ENCODE measurements at regions not wholly inside any gene's neighbourhood (a gene's known extent, or its start where the extent isn't known, plus 50 kb on each side); places are given as distances from the start of the nearest gene placed in this dataset.

GRCh38 chr11:104761511-104761910 lies 136.7 kb downstream of the CASP12 start:
- Histone ChIP-seq H3K27ac (no peak overlapping the region), H3K4me3 (no peak overlapping the region), H3K9me3 (peaks cover 0 to 5% of the 10 kb centered on the region in 2 donors), H3K36me3 (no peaks in the 10 kb centered on the region), H3K4me1 (no peaks in the 10 kb centered on the region), H3K27me3 (no peaks in the 10 kb centered on the region)
- DNase-seq, result no peak
- intact Hi-C loops (cut with DNase I), result no loop called here
- ATAC-seq, result no peak
- no peak for TF ChIP-seq CTCF (IDR thresholded peaks at IDR 0.05)

GRCh38 chr11:104759464-104759863 lies 138.8 kb downstream of the CASP12 start:
- Histone ChIP-seq H3K4me1 (no peaks in the 10 kb centered on the region), H3K27me3 (no peaks in the 10 kb centered on the region), H3K4me3 (no peak overlapping the region), H3K36me3 (no peaks in the 10 kb centered on the region), H3K27ac (no peak overlapping the region), H3K9me3 (peaks cover 0 to 5% of the 10 kb centered on the region in 2 donors)
- ATAC-seq (no peak), DNase-seq (no peak)
- intact Hi-C loops (cut with DNase I), result no loop called here
- no peak for TF ChIP-seq CTCF (IDR thresholded peaks at IDR 0.05)

- intact Hi-C loops (cut with DNase I), result no loop called here
Observed at GRCh38 chr11:104738918-104739317, 159.3 kb downstream of the CASP12 start.

GRCh38 chr11:104738208-104738607 lies 160.1 kb downstream of the CASP12 start:
- ATAC-seq, result no peak

More at GRCh38 chr11:104738918-104739317, 159.3 kb downstream of the CASP12 start:
- no peaks in the 10 kb centered on the region for H3K36me3 ChIP-seq
- ATAC-seq, result no peak
- H3K4me3 ChIP-seq, result no peak overlapping the region
- H3K27me3 ChIP-seq, result no peaks in the 10 kb centered on the region
- H3K9me3 ChIP-seq, result no peaks in the 10 kb centered on the region
- DNase-seq, result no peak
- peaks cover 0 to 6% of the 10 kb centered on the region in 2 donors for H3K4me1 ChIP-seq
- H3K27ac ChIP-seq, result no peak overlapping the region
- no peak for TF ChIP-seq CTCF (IDR thresholded peaks at IDR 0.05)

GRCh38 chr11:104736502-104736901 lies 161.8 kb downstream of the CASP12 start:
- no peak overlapping the region for H3K4me3 ChIP-seq
- intact Hi-C loops (cut with DNase I), result no loop called here
- no peaks in the 10 kb centered on the region for H3K27me3 ChIP-seq
- peaks cover 0 to 6% of the 10 kb centered on the region in 2 donors for H3K4me1 ChIP-seq
- no peaks in the 10 kb centered on the region for H3K9me3 ChIP-seq
- DNase-seq (no peak), ATAC-seq (no peak)
- no peaks in the 10 kb centered on the region for H3K36me3 ChIP-seq
- no peak for TF ChIP-seq CTCF (IDR thresholded peaks at IDR 0.05)
- no peak overlapping the region for H3K27ac ChIP-seq

More at GRCh38 chr11:104738208-104738607, 160.1 kb downstream of the CASP12 start:
- no peak for TF ChIP-seq CTCF (IDR thresholded peaks at IDR 0.05)
- Histone ChIP-seq H3K4me3 (no peak overlapping the region), H3K27me3 (no peaks in the 10 kb centered on the region), H3K4me1 (peaks cover 0 to 6% of the 10 kb centered on the region in 2 donors), H3K9me3 (no peaks in the 10 kb centered on the region), H3K36me3 (no peaks in the 10 kb centered on the region), H3K27ac (no peak overlapping the region)
- intact Hi-C loops (cut with DNase I), result no loop called here
- DNase-seq, result no peak

Measured in left lung (tissue), 4 donors.